ENCODE measurements at regions not wholly inside any gene's neighbourhood (a gene's known extent, or its start where the extent isn't known, plus 50 kb on each side); places are given as distances from the start of the nearest gene placed in this dataset.

- no peak for TF ChIP-seq CTCF (IDR thresholded peaks at IDR 0.05; ENCODE audit: insufficient read depth, low read depth, low read length)
- TF ChIP-seq EZH2 (IDR thresholded peaks at IDR 0.05; ENCODE audit: insufficient read depth, low read length), result no peak
These were observed 386.5 kb upstream of the CFAP20DC start for GRCh38 chr3:59436164-59436958.
